ENCODE measurements at regions not wholly inside any gene's neighbourhood (a gene's known extent, or its start where the extent isn't known, plus 50 kb on each side); places are given as distances from the start of the nearest gene placed in this dataset.

DNA sequence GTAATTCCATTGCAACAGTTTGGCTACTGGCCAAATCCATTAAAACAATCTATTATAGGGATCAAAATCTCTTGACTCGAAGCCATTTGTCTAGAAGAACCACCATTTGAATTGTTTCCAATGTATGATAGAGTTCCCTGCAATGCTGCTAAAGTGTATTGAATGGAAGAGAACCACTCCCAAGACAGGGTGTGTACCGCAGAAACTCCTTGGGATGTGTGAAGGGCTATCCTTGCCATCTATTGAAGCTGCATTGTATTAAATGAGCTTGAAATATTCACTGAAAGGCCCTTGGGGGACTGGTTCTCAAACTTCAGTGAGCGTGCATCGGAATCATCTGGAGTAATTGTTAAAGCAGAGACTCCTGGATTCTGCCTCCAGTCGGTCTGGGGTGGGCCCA lies 260.4 kb upstream of the MEIS1 start:
- DNase-seq (ENCODE audit: low read depth, low spot score), result no peak
- Mint-ChIP-seq H3K36me3 (ENCODE audit: low read depth) (no peaks in the 10 kb centered on the region), H3K27me3 (ENCODE audit: low read depth) (no peaks in the 10 kb centered on the region), H3K4me1 (no peaks in the 10 kb centered on the region), H3K27ac (ENCODE audit: unreplicated experiment) (no peak overlapping the region), H3K4me3 (no peak overlapping the region), H3K9me3 (peaks cover 3% of the 10 kb centered on the region)
- TF ChIP-seq, protein P1, sequence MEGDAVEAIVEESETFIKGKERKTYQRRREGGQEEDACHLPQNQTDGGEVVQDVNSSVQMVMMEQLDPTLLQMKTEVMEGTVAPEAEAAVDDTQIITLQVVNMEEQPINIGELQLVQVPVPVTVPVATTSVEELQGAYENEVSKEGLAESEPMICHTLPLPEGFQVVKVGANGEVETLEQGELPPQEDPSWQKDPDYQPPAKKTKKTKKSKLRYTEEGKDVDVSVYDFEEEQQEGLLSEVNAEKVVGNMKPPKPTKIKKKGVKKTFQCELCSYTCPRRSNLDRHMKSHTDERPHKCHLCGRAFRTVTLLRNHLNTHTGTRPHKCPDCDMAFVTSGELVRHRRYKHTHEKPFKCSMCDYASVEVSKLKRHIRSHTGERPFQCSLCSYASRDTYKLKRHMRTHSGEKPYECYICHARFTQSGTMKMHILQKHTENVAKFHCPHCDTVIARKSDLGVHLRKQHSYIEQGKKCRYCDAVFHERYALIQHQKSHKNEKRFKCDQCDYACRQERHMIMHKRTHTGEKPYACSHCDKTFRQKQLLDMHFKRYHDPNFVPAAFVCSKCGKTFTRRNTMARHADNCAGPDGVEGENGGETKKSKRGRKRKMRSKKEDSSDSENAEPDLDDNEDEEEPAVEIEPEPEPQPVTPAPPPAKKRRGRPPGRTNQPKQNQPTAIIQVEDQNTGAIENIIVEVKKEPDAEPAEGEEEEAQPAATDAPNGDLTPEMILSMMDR (conservative IDR thresholded peaks at IDR 0.05), result no peak

- no peak for DNase-seq (ENCODE audit: low read depth, low spot score)
- no peaks in the 10 kb centered on the region for H3K27me3 Mint-ChIP-seq (ENCODE audit: low read depth)
- H3K4me3 Mint-ChIP-seq, result no peak overlapping the region
- H3K9me3 Mint-ChIP-seq, result peaks cover 3% of the 10 kb centered on the region
- TF ChIP-seq, protein P1 (conservative IDR thresholded peaks at IDR 0.05), result no peak
- no peaks in the 10 kb centered on the region for H3K36me3 Mint-ChIP-seq (ENCODE audit: low read depth)
- no peak overlapping the region for H3K27ac Mint-ChIP-seq (ENCODE audit: unreplicated experiment)
- no peaks in the 10 kb centered on the region for H3K4me1 Mint-ChIP-seq
Measured at GRCh38 chr2:66173645-66174044, 261.3 kb upstream of the MEIS1 start.

DNA sequence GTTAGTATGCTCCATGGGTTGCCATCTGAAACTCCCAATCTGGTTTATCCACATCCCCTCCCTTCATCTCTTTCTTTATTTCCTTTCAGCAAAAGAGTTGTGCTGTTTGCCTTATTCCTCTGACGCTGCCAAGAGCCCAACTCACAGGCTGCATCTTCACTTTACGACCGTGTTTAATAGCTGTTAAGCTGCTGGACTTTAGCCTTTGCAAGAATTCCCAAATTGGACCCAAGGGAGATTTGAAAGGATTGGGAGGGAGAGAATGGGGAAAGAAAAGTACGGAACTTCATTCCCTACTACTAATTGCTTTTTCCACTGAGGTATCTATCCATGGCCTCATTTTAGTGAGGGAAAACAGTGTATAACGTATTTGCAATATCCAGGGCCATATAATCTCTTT lies 263.4 kb upstream of the MEIS1 start:
- TF ChIP-seq, protein P1 (conservative IDR thresholded peaks at IDR 0.05), result no peak
- Mint-ChIP-seq H3K9me3 (peaks cover 3% of the 10 kb centered on the region), H3K4me1 (no peaks in the 10 kb centered on the region), H3K36me3 (ENCODE audit: low read depth) (no peaks in the 10 kb centered on the region), H3K27ac (ENCODE audit: unreplicated experiment) (no peak overlapping the region), H3K4me3 (no peak overlapping the region), H3K27me3 (ENCODE audit: low read depth) (no peaks in the 10 kb centered on the region)
- no peak for DNase-seq (ENCODE audit: low read depth, low spot score)

DNA sequence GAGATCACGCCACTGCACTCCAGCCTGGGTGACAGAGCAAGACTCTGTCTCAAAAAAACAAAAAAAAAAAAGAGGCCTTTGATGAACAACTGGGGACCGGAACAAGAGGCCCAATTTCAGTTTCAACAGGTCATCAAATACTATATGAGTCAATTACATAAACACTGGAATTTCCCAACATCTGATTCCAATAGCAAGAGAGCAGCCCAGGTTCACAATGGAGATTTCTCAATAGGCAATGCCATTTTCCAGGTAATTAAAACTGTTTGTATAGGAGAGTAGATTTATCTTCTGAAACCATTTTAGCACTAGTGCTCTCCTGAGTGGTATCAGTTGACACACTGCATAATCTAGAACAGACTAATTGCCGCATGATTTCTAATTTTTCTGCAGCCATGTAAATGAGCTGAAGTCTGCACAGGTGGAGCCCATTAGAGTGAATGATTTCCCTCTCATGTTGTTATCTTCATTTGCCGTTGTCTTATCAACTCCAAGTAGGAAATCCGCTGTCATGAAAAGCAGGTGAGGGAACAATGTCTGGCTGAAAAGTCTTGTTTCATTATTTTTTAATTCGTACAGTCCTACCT lies 264.1 kb upstream of the MEIS1 start:
- no peaks in the 10 kb centered on the region for H3K36me3 Mint-ChIP-seq (ENCODE audit: low read depth)
- H3K4me3 Mint-ChIP-seq, result no peak overlapping the region
- TF ChIP-seq, protein P1 (conservative IDR thresholded peaks at IDR 0.05), result no peak
- H3K9me3 Mint-ChIP-seq, result peaks cover 3% of the 10 kb centered on the region
- no peak overlapping the region for H3K27ac Mint-ChIP-seq (ENCODE audit: unreplicated experiment)
- H3K4me1 Mint-ChIP-seq, result no peaks in the 10 kb centered on the region
- DNase-seq (ENCODE audit: low read depth, low spot score), result no peak
- no peaks in the 10 kb centered on the region for H3K27me3 Mint-ChIP-seq (ENCODE audit: low read depth)

DNA sequence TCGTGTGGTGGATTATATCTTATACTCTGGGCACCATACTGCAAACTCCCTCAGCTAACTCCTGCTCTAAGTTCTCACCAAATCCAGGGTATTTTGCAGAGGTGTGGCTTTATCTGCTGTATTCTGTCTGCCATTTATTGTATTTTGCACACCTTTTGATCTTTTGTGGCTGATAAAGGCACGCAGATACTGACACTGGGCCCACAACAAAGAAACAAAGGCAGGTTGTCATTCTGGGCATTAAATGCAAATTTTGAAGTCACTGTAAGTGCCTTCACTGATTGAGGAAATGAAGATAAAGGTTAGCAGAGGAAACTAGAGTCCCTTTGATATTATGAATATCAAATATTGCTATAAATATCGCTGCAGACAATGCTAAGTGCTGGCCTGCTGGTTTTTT lies 265.8 kb upstream of the MEIS1 start:
- H3K9me3 Mint-ChIP-seq, result peaks cover 2% of the 10 kb centered on the region
- H3K4me1 Mint-ChIP-seq, result no peaks in the 10 kb centered on the region
- no peak overlapping the region for H3K4me3 Mint-ChIP-seq
- DNase-seq (ENCODE audit: low read depth, low spot score), result no peak
- no peak overlapping the region for H3K27ac Mint-ChIP-seq (ENCODE audit: unreplicated experiment)
- no peaks in the 10 kb centered on the region for H3K36me3 Mint-ChIP-seq (ENCODE audit: low read depth)
- no peaks in the 10 kb centered on the region for H3K27me3 Mint-ChIP-seq (ENCODE audit: low read depth)
- TF ChIP-seq, protein P1 (conservative IDR thresholded peaks at IDR 0.05), result no peak

Measured in neural crest cell (in vitro differentiated cells).